SHP77 treated with DMSO at 0.1 percent for 48 hours (cell line): ENCODE measurements at regions not wholly inside any gene's neighbourhood (a gene's known extent, or its start where the extent isn't known, plus 50 kb on each side); places are given as distances from the start of the nearest gene placed in this dataset.

ENCODE experiments used
- DNase-seq: peaks from one replicate; lab custom pipeline; 2025; lab: John Stamatoyannopoulos, UW

DNA sequence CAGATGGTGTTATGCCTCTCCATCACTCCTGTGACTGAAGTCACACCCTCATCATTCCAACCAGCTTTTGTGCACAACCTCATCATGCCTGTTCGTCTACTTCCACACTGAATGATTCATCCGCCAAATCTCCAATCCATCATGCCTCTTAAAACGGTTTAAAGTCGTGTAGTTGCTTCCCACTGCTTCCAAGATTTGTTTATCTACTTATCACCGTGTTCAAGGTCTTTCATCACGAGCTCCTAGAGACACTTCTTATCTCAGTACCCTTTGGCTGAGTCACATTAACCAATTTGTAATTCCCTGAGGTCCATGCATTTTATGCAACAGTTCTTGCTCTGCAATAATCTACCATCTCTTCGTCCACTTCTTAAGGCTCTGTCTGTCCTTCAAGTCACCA is 592.3 kb upstream of the ID2 start:
- no peak for DNase-seq

DNA sequence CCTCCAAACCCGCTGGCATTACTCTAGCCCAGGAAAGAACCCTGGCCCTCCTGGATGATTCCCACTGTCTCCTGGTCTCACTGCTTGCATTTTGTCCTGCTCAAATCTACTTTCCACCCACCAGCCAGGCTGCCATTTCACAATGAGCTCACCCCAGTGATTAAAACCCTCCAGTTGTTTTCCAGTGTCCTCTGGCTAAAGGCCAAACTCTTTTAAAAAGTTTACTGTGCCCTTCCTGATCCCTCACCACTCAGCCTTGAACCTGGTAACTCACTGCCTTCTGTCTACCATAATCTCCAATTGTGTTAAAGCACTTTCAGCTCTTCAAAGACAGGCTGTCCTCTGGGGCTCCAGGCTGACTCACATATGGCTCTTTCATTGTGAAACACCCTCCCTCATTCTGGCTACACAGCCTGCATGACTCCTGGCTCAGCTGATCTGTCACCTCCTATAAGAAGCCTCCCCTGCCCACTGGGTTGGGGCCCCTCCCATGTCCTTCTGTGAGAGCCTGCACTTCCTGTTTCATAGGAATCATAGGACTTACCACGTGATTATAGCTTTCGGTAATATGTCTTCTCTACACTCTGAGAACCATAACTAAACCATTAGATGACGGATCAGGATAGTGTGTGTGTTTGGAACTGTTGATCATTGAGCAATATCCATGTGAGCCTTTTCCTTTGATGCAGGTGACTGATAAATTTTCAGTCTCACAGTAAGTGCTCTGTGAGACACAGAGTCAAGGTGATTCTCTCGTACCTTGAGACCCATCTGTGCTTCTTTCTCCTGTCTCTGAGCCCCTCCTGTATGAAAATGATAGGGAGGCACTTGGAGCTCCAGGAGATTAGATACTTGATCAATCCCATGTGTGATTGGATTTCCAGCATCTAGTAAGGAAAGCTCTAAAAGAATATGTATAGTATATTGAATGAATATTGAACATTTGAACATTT is 590.8 kb upstream of the ID2 start:
- DNase-seq, result peak; percentile 16

DNA sequence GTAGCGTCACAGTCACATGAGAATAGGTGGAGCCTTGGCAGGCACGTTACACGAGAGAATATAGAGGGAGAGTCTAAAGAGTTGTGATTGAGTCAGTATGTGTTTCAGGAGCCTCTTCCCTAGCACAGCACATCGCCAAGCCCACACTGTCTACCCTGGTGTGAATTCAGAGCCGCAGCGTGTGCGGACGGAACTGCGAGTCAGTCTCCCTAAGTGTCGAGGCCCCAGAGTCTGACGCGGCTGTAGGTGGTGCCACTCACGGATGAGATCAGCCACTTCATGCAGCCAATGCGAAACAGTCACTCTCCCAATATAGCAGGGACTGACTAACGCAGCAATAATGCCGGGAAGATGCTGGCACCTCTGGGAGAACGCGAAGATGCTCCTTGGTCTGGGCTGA is 587.3 kb upstream of the ID2 start:
- peak; percentile 88 for DNase-seq

DNA sequence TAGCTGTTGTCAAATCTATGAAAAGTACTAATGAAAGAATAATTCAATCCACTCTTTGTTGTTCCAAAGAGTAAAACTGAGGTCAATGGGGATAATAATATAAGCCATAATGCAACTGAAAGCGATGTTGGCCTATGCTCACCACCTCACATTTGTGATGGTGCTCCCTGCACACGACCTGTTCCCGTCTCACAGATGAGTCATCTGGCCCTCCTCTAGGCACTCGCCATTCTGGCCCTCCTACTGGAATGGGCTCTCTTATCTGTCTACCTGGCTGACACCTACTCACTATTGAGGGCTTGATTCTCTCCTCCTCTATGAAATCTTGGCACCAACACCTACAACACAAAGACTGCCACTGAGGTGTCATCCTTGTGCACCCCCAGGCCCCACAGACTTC is 585.9 kb upstream of the ID2 start:
- no peak for DNase-seq

DNA sequence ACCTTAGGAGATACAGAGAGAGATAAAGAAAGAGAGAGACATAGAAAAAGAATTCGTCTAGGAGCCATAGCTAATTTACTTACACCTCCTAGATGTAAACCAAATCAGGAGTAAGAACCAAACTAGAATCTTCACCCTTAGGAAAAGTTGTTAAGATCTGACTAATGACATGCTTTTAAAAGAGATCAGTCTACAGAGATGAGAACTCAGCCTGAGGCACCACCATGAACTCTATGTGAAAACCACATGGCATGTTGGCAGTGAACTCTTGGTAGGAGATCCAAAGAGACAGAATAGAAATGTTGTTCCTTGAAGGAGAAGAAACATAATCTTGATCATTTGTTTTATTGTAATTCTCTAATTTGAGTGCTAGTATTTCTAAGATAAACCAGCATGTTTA is 585.4 kb upstream of the ID2 start:
- DNase-seq, result no peak

DNA sequence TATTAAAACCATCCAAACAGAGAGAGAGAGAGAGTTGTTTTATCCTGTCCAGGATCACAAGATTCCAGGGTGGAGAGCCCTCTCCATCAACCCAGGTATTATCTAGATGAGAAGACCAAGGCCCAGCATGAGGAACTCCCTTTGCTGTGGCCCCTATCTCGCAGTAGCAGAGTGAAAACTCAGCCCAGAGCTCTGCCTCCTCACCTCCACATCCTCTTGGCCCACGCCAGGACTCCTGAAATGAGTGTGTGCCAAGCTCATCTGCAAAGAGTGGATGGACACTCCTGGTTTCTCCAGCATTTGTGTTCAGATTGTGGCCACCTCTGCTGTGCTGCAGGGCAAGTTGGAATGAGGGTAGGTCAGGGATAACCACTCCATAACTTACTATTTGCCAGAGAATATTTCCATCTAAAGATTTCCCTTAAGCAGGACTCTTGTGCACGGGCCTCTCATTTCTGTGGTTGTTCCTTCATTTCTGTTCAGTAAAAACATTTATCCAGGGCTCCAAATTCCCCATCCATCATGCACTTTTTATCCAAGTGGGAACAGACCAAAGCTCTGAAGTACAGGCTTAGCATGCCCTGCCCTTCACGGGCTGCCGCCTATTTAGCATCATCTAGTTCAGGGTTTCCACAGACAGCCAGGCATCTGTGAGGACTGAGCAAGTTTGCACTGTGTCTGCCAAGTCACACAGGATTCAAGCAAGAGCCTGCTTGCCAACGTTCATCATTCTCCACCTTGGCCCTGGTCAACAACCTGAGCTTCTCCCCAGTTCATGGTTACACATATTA is 583.2 kb upstream of the ID2 start:
- no peak for DNase-seq

DNA sequence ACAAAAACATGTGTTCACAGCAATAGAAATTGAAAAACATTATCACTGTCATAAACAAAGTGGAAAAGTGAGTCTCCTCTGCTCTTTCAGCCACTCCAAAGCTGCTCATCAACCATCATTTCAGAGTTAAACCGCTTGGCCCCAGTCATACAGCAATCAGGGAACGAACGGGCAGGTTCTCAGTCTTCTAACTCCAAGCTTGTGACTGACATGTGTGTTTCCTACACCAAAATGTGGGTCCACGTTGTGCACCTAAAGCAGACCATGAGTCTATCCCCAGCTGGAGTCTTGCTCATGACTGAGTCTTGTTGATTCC is 582.6 kb upstream of the ID2 start:
- no peak for DNase-seq

DNA sequence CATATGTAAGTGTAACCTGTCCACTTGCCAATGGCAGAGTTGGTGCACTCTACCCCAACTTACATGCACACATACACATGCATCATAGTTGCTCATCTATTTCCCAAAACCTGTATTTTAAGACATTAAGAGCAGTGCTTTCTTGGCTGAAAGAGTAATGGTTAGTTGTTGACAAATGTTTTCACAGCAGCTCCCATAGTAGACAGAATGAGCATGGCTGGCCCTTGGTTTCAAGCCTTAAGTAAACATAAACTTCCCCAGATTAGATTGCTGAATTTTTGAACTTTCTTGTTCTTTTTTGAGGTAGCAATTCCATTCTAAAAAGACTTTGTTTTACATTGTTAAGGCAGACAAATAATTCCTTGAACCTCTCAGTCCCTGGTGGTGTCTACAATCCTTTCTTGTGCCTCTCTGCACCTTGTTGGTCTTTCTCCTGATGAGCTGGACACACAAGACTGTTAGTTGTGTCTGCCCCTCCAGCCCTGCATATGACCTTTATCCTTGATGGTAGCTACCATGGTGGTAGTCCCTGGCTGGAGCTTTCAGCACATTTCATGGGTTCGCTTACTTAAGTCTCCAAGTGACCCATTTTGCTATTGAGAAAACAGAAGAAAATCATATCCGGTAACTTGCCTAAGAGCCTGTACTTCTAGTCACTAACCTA is 580.1 kb upstream of the ID2 start:
- no peak for DNase-seq

DNA sequence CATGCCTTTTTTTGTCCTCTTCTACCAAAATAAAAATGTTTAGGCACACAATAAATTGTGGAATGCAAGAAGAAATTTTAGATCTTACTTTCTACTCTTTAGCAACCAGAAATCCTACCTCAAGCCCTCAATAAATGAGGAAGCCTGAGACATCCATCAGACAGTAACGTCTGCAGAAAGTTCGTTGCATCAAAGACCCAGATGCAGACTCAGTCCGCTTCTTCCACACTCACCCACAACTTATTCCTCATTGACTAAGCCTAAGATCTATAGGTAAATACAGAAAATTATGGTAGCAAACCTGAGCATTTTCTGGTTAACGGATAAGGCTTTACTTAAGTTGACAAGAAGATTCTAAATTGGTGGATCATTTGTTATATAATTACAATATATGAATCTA is 579.4 kb upstream of the ID2 start:
- no peak for DNase-seq

DNA sequence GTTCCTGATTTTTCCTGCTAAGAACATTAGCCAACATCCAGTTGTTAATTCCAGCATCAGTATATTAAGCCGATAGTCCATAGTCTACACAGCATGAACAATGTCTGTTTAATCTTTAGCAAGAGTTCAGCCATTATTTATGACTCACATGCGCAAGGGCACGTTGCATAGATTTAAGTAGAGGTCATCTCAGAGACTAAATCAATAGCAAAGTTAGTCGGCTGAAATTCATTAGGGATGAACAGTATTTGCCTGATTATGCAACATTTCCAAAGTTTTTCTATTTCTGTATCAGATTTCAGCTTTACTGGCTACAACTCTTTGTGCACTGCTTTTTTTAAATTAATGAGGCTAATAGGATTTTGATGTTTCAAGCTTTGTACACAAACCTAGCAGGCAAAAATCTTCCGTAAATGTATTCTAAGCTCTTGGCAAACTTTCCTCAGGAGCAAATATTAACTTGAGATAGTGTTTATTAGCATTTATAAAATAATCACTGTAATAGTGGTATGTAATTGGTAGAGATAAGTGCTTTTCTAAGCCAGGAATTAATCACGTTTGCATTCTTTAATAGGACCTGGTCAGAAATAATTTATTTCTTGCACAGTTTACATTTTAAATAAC is 578.7 kb upstream of the ID2 start:
- no peak for DNase-seq

DNA sequence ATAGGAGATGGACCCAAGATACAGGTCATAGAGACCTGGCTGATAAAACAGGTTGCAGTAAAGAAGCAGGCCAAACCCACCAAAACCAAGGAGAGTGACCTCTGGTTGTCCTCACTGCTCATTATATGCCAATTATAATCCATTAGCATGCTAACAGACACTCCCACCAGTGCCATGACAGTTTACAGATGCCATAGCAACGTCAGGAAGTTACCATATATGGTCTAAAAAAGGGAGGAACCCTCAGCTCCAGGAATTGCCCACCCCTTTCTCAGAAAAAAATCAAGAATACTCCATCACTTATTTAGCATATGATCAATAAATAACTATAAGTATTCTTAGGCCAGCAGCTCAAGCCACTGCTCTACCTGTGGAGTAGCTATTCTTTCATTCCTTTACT is 574.7 kb upstream of the ID2 start:
- DNase-seq, result no peak

DNA sequence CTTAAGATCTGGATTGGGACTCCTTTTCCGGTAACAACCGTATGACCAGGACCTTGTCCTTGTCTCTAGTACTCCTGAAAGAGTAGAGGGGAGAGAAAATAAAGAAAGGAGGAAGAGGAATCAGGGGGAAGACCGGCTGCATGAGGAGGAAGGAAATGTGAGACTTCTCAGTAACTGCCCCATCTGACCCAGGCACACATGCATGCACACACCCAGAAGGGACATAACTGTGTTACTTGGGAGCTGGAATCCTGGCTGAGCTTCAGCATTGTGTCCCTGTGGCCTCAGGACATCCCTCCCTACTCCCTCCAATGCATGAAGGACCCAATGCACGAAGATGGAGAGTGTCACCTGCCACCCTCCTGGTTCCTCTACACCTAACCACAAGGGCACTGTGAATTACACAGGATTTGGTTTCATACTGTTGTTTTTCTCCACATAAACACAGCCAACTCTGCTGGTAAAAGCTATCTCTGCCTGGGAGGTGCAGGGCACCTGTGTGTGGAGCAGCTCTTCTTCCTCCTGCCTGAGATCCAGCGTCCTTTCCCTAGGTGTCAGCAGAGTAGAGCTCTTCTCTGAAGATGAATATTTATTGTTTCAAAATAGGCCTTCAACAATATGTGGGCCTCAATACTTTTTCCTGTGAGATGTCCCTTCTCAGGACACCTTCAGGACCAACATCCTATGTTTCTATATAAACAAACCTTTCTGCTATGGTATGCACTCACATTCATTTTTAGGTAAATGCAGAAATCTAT is 574.1 kb upstream of the ID2 start:
- no peak for DNase-seq

DNA sequence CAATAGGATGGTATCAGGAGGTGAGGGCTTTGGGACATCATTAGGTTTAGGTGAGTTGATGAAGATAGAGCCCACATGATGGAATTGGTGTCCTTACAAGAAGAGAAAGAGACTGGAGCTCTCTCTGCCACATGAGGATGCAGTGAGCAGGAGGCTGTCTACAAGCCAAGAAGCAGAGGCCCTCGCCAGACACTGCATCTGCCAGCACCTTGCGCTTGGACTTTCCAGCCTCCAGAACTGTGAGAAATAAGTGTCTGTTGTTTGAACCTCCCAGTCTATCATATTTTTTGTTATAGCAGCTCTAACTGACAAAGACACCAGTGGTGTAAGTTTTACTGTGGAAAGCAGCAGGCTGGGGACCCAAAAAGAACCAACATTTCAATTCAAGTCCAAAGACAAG is 571.1 kb upstream of the ID2 start:
- DNase-seq, result no peak

DNA sequence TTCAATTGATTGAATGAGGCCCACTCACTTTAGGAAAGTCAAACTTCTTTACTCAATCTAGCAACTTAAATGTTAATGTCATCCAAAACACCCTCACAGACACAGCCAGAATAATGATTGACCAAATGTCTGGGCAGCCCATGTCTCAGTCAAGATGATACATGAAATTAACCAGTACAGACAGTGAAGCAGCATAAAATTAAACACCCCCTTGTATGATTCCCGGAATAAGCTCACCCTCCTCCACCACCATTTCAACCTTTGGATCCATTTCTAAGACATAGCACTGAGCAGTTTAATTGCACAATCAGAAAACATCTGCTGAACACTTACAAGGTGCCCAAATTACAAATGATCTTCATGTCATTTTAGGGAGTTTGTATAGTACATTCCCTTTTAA is 570.7 kb upstream of the ID2 start:
- DNase-seq, result no peak

DNA sequence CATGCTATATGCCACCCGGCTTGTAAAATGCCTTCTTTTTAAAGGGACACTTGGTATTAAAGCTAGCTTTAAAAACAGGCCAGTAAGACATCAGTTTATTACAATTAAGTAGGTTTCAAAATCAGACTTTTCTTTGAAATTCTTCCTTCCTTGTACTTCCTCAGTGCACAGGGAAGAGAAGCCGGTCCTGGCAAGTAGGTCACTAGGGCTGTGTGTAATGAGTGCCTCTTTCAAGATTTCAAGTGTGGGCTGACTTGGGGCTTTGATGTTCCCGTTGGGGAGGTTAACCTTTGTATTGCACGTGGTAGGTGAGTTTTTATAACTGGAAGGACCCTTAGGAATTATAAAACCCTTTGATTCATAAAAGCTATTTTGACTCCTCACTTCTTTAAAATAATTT is 566.4 kb upstream of the ID2 start:
- no peak for DNase-seq

DNA sequence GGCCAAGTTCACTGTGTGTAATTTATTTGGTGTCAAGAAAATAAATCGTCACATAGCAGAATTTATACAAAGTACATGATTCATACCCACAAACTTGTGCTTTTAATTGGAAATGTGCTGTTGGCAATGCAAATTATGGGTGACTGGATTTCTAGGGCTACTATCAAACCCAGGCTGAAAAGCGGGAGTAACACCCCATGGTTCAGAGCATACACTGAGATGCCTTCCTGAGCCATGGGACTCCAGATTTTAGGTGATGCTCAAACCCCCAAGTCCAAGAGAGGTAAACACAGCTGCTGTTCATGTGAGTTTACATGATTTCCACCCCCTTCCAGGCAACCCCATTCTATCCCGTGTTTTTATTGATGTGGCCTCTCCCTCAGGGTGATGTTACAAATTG is 565.9 kb upstream of the ID2 start:
- DNase-seq, result no peak

DNA sequence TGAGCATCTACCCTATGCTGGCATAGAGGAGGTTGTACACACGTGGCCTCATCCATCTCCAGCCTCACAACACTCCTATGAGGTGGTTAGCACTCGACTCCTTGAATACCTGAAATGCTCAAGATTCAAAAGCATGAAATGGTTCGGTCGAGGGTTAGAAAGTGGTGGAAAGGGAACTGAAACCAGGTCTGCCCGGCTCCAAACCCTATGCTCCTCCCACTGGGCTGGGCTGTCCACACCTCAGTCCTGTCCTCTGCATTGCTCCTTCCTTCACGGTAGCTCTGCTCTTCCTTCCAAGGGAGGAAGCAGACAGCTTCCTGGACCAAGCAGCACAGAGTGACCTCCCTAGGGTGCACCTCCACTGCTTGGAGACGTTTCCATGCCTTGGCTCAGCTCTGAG is 565.2 kb upstream of the ID2 start:
- DNase-seq, result no peak

DNA sequence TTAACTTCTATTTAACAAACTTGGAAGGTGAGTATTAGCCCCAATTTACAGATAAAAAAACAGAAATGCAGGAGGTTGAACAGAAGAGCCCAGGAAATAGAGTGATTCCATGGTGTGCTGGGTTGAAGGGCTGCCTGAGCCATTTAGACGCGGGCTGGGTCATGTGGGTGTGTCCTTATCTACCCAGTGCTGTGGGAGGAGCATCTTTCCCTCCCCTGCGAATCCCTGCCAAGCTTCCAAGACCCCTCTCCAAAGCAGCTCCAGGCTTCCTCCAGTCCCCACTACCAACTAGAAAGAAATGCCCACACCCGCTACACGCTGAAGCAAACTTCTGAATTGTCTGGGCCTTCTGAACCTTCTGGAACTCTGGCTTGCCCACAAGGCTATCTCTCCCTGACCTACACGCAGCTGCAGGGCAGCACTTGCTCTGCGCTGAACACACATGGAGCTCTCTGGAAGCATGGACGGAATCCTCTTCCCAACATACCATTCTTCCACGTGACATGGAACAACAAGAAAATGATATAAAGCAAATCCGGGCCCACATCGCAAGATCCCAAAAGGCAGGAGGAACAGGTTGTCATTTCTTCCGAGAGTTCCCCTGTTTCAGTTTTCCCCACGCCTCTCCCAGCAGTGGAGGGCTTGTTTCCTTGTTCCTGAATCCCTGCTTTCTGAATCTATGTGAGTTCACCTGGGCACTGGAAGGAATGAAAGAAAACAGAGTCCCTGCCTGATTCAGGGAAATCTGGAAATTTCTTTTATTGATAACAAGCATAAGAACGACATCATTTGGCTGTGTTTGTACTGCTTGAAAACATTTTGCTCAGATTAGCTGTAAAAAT is 562.7 kb upstream of the ID2 start:
- no peak for DNase-seq

DNA sequence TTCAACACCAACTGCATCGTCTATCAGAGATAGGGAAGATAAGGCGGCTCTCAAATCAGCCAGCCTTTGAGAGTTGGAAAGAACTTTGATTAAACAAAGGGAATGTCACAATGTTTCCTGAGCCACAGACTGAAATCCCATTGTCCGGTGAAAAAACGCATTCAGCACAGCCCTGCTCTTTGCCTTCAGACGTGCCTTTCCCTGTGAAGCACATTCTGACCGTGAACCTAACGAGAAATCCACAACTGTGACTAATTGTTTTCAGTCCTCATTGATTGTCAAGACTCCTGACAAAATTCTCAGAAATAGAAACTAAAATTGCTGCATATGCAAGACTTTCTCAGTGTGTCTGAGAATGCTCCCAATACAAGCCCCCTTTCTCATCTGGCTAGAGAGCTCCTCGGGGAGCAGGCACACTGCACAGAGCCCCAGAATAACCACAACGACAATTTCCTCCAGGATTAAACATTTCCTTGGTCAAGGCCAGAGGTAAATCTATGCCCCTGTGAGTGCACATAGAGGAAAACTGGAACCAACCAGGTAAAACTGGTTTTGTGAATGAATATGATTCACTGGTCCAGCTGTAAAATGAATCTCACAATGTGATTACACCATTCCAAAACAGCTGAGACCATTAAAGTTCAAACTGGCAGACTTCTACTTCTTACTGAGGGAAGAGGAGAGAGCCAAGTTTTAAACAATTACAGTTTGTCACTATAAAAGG is 561.9 kb upstream of the ID2 start:
- no peak for DNase-seq

DNA sequence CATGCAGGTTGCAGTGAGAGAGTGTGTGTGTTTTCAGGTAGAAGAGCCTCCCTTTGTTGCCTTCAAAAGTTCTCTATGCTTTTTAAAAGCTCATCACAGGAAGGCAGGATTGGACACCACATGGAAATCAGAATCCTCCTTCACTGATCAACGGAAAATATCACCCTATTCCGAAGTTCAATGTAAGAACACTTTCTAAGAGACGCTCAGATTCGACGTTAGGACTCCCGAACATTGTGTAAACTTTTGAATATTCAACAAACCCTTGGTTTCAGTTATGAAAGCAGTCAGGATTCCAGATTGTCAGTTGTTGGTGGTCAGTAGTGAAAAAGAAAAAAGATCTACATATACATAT is 561.4 kb upstream of the ID2 start:
- no peak for DNase-seq
